ENCODE measurements at regions not wholly inside any gene's neighbourhood (a gene's known extent, or its start where the extent isn't known, plus 50 kb on each side); places are given as distances from the start of the nearest gene placed in this dataset.
"Not testable (repeated sequence)": the region's sequence is repeated elsewhere in the genome, so short reads cannot be mapped to it uniquely, and the experiment has no call there.

DNA sequence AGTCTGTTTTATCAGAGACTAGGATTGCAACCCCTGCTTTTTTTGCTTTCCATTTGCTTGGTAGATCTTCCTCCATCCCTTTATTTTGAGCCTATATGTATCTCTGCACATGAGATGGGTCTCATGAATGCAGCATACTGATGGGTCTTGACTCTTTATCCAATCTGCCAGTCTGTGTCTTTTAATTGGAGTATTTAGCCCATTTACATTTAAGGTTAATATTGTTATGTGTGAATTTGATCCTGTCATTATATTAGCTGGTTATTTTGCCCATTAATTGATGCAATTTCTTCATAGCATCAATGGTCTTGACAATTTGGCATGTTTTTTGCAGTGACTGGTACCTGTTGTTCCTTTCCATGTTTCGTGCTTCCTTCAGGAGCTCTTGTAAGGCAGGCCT, 161.7 kb downstream of the GDAP2 start:
- not testable (repeated sequence) for H3K4me3 ChIP-seq; H3K27ac ChIP-seq (ENCODE audit: low read depth); H3K4me1 Mint-ChIP-seq; H3K27me3 Mint-ChIP-seq (ENCODE audit: insufficient read depth, low read depth, poor library complexity); H3F3A ChIP-seq (replicated peaks; ENCODE audit: low read depth); H3K27me3 ChIP-seq (ENCODE audit: insufficient read depth); H3K4me3 Mint-ChIP-seq; H3K79me2 ChIP-seq (replicated peaks; ENCODE audit: insufficient read depth); H2AFZ ChIP-seq; ATAC-seq; H3K27ac Mint-ChIP-seq; H3K36me3 ChIP-seq (ENCODE audit: insufficient read depth); H3K9me2 ChIP-seq (ENCODE audit: insufficient read depth); DNase-seq (ENCODE audit: low spot score); H3K4me1 ChIP-seq (ENCODE audit: insufficient read depth); H3K4me2 ChIP-seq; H4K20me1 ChIP-seq (replicated peaks; ENCODE audit: insufficient read depth); H3K36me3 Mint-ChIP-seq (ENCODE audit: low read depth)
- H3K9me3 Mint-ChIP-seq, result peaks cover 37% of the 10 kb centered on the region

DNA sequence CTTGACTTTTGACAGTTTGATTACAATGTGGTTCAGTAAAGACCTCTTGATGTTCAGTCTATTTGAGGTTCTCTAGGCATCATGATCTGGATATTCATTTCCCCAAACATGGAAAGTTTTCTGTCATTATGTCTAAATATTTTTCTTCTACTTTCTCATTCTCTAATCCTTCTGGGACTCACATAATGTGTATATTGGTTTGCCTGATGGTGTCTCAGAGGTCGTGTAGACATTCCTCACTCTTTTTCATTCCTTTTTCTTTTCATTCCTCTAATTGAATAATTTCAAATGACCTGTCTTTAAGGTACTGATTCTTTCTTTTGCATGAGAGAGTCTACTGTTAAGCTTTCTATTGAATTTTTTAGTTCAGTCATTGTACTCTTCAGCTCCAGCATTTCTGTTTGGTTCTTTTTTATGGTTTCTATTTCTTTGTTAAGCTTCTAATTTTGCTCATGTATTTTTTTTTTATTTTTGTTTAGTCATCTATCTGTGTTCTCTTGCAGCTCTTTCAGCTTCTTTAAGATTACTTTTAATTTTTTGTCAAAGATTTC, 158.4 kb downstream of the GDAP2 start:
- Histone ChIP-seq H4K20me1 (replicated peaks; ENCODE audit: insufficient read depth) (no peaks in the 10 kb centered on the region), H3K4me3 (no peak overlapping the region), H2AFZ (no peak overlapping the region), H3K27me3 (ENCODE audit: insufficient read depth) (no peaks in the 10 kb centered on the region), H3F3A (replicated peaks; ENCODE audit: low read depth) (no peaks in the 10 kb centered on the region), H3K36me3 (ENCODE audit: insufficient read depth) (no peaks in the 10 kb centered on the region; the same call in none of the 2 replicates), H3K9me2 (ENCODE audit: insufficient read depth) (0 out of 2 replicates have a peak, but pooled peaks cover 4% of the 10 kb centered on the region), H3K4me2 (no peak overlapping the region), H3K79me2 (replicated peaks; ENCODE audit: insufficient read depth) (no peaks in the 10 kb centered on the region), H3K27ac (ENCODE audit: low read depth) (no peak overlapping the region), H3K4me1 (ENCODE audit: insufficient read depth) (no peaks in the 10 kb centered on the region)
- Mint-ChIP-seq H3K27me3 (ENCODE audit: insufficient read depth, low read depth, poor library complexity) (no peaks in the 10 kb centered on the region), H3K36me3 (ENCODE audit: low read depth) (peaks cover 8% of the 10 kb centered on the region; the same call in 2 of the 3 replicates), H3K4me1 (no peaks in the 10 kb centered on the region), H3K27ac (no peak overlapping the region), H3K4me3 (no peak overlapping the region), H3K9me3 (peaks cover 35% of the 10 kb centered on the region)
- no peak for ATAC-seq
- no peak for DNase-seq (ENCODE audit: low spot score)
- TF ChIP-seq EZH2 (IDR thresholded peaks at IDR 0.05; ENCODE audit: low read depth, unreplicated experiment), result no peak
- no peak for TF ChIP-seq ZNF114 (CRISPR knock-in tag; IDR thresholded peaks at IDR 0.05)
- no peak for TF ChIP-seq CREB1 (CRISPR knock-in tag; IDR thresholded peaks at IDR 0.05; ENCODE audit: low read depth)
- TF ChIP-seq ZNF331 (CRISPR knock-in tag; IDR thresholded peaks at IDR 0.05; ENCODE audit: low read depth), result no peak
- TF ChIP-seq, protein P1, sequence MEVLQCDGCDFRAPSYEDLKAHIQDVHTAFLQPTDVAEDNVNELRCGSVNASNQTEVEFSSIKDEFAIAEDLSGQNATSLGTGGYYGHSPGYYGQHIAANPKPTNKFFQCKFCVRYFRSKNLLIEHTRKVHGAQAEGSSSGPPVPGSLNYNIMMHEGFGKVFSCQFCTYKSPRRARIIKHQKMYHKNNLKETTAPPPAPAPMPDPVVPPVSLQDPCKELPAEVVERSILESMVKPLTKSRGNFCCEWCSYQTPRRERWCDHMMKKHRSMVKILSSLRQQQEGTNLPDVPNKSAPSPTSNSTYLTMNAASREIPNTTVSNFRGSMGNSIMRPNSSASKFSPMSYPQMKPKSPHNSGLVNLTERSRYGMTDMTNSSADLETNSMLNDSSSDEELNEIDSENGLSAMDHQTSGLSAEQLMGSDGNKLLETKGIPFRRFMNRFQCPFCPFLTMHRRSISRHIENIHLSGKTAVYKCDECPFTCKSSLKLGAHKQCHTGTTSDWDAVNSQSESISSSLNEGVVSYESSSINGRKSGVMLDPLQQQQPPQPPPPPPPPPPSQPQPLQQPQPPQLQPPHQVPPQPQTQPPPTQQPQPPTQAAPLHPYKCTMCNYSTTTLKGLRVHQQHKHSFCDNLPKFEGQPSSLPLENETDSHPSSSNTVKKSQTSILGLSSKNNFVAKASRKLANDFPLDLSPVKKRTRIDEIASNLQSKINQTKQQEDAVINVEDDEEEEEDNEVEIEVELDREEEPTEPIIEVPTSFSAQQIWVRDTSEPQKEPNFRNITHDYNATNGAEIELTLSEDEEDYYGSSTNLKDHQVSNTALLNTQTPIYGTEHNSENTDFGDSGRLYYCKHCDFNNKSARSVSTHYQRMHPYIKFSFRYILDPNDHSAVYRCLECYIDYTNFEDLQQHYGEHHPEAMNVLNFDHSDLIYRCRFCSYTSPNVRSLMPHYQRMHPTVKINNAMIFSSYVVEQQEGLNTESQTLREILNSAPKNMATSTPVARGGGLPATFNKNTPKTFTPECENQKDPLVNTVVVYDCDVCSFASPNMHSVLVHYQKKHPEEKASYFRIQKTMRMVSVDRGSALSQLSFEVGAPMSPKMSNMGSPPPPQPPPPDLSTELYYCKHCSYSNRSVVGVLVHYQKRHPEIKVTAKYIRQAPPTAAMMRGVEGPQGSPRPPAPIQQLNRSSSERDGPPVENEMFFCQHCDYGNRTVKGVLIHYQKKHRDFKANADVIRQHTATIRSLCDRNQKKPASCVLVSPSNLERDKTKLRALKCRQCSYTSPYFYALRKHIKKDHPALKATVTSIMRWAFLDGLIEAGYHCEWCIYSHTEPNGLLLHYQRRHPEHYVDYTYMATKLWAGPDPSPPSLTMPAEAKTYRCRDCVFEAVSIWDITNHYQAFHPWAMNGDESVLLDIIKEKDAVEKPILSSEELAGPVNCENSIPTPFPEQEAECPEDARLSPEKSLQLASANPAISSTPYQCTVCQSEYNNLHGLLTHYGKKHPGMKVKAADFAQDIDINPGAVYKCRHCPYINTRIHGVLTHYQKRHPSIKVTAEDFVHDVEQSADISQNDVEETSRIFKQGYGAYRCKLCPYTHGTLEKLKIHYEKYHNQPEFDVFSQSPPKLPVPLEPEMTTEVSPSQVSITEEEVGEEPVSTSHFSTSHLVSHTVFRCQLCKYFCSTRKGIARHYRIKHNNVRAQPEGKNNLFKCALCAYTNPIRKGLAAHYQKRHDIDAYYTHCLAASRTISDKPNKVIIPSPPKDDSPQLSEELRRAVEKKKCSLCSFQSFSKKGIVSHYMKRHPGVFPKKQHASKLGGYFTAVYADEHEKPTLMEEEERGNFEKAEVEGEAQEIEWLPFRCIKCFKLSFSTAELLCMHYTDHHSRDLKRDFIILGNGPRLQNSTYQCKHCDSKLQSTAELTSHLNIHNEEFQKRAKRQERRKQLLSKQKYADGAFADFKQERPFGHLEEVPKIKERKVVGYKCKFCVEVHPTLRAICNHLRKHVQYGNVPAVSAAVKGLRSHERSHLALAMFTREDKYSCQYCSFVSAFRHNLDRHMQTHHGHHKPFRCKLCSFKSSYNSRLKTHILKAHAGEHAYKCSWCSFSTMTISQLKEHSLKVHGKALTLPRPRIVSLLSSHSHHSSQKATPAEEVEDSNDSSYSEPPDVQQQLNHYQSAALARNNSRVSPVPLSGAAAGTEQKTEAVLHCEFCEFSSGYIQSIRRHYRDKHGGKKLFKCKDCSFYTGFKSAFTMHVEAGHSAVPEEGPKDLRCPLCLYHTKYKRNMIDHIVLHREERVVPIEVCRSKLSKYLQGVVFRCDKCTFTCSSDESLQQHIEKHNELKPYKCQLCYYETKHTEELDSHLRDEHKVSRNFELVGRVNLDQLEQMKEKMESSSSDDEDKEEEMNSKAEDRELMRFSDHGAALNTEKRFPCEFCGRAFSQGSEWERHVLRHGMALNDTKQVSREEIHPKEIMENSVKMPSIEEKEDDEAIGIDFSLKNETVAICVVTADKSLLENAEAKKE (CRISPR knock-in tag; IDR thresholded peaks at IDR 0.05), result no peak
- TF ChIP-seq NANOG (IDR thresholded peaks at IDR 0.05; ENCODE audit: borderline replicate concordance), result no peak
- TF ChIP-seq, protein P2, sequence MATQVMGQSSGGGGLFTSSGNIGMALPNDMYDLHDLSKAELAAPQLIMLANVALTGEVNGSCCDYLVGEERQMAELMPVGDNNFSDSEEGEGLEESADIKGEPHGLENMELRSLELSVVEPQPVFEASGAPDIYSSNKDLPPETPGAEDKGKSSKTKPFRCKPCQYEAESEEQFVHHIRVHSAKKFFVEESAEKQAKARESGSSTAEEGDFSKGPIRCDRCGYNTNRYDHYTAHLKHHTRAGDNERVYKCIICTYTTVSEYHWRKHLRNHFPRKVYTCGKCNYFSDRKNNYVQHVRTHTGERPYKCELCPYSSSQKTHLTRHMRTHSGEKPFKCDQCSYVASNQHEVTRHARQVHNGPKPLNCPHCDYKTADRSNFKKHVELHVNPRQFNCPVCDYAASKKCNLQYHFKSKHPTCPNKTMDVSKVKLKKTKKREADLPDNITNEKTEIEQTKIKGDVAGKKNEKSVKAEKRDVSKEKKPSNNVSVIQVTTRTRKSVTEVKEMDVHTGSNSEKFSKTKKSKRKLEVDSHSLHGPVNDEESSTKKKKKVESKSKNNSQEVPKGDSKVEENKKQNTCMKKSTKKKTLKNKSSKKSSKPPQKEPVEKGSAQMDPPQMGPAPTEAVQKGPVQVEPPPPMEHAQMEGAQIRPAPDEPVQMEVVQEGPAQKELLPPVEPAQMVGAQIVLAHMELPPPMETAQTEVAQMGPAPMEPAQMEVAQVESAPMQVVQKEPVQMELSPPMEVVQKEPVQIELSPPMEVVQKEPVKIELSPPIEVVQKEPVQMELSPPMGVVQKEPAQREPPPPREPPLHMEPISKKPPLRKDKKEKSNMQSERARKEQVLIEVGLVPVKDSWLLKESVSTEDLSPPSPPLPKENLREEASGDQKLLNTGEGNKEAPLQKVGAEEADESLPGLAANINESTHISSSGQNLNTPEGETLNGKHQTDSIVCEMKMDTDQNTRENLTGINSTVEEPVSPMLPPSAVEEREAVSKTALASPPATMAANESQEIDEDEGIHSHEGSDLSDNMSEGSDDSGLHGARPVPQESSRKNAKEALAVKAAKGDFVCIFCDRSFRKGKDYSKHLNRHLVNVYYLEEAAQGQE (IDR thresholded peaks at IDR 0.05; ENCODE audit: unreplicated experiment), result no peak
- TF ChIP-seq EZH2phosphoT487 (IDR thresholded peaks at IDR 0.05; ENCODE audit: unreplicated experiment), result no peak
- TF ChIP-seq, protein P3, sequence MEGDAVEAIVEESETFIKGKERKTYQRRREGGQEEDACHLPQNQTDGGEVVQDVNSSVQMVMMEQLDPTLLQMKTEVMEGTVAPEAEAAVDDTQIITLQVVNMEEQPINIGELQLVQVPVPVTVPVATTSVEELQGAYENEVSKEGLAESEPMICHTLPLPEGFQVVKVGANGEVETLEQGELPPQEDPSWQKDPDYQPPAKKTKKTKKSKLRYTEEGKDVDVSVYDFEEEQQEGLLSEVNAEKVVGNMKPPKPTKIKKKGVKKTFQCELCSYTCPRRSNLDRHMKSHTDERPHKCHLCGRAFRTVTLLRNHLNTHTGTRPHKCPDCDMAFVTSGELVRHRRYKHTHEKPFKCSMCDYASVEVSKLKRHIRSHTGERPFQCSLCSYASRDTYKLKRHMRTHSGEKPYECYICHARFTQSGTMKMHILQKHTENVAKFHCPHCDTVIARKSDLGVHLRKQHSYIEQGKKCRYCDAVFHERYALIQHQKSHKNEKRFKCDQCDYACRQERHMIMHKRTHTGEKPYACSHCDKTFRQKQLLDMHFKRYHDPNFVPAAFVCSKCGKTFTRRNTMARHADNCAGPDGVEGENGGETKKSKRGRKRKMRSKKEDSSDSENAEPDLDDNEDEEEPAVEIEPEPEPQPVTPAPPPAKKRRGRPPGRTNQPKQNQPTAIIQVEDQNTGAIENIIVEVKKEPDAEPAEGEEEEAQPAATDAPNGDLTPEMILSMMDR (conservative IDR thresholded peaks at IDR 0.05; ENCODE audit: low read depth in 2 of 2), result no peak
- TF ChIP-seq STAT1 (IDR thresholded peaks at IDR 0.05; ENCODE audit: unreplicated experiment), result no peak
- TF ChIP-seq POLR2AphosphoS5 (IDR thresholded peaks at IDR 0.05; ENCODE audit: low read depth), result no peak
- no peak for TF ChIP-seq JUNB (IDR thresholded peaks at IDR 0.05; ENCODE audit: unreplicated experiment)

Data from GM23338 (cell line).